Urinary bladder (tissue), 3 donors: ENCODE measurements at regions not wholly inside any gene's neighbourhood (a gene's known extent, or its start where the extent isn't known, plus 50 kb on each side); places are given as distances from the start of the nearest gene placed in this dataset.

Experiments used
- DNase-seq: peaks from one replicate; pipeline ENCODE4 v3.0.0-alpha.2; 2015; ENCODE audit errors: extremely low spot score
- H3K27ac ChIP-seq: one replicate; pipeline ENCODE4 v1.5.1; 2013; ENCODE audit warnings: low read depth, mild to moderate bottlenecking, moderate library complexity
- H3K36me3 ChIP-seq: one replicate; pipeline ENCODE4 v1.6.1; 2013; ENCODE audit warnings: mild to moderate bottlenecking, moderate library complexity; ENCODE audit not compliant: insufficient read depth
- H3K4me1 ChIP-seq: one replicate; pipeline ENCODE4 v1.6.1; 2013; ENCODE audit warnings: mild to moderate bottlenecking, moderate library complexity; ENCODE audit not compliant: insufficient read depth
- H3K4me3 ChIP-seq: one replicate; pipeline ENCODE4 v1.5.1; 2013; ENCODE audit warnings: low read depth, low read length
- WGBS: extraction: QIAGEN DNeasy Blood & Tissue Kit; methylation state at CpG from one replicate; pipeline ENCODE4 v1.1.7; 2013; 5-methylcytosine and 5-hydroxymethylcytosine counted together
- donor health status: healthy with polysubstance abuse.
- donor health status: healthy.

GRCh38 chr2:66929632-66930338 lies 467.3 kb upstream of the ETAA1 start:
- DNase-seq = peak; percentile 77
- Histone ChIP-seq H3K4me1 (peaks cover 1% of the 10 kb centered on the region), H3K4me3 (no peak overlapping the region), H3K36me3 (no peaks in the 10 kb centered on the region), H3K27ac (no peak overlapping the region)
- WGBS = 42% methylated on average over 8 of the region's 8 CpGs

GRCh38 chr2:66930339-66931220 lies 466.6 kb upstream of the ETAA1 start:
- Histone ChIP-seq H3K36me3 (no peaks in the 10 kb centered on the region), H3K4me3 (no peak overlapping the region), H3K27ac (no peak overlapping the region), H3K4me1 (peaks cover 1% of the 10 kb centered on the region)
- 75% methylated on average over 3 of the region's 3 CpGs for WGBS
- DNase-seq = peak; percentile 21

GRCh38 chr2:66938471-66938967 lies 458.6 kb upstream of the ETAA1 start:
- WGBS = 80% methylated on average over 1 of the region's 1 CpG
- Histone ChIP-seq H3K4me1 (no peaks in the 10 kb centered on the region), H3K4me3 (no peak overlapping the region), H3K36me3 (no peaks in the 10 kb centered on the region), H3K27ac (no peak overlapping the region)
- DNase-seq = no peak

GRCh38 chr2:66940080-66940479 lies 457.1 kb upstream of the ETAA1 start:
- WGBS = 86% methylated on average over 1 of the region's 1 CpG
- Histone ChIP-seq H3K27ac (no peak overlapping the region), H3K4me3 (no peak overlapping the region), H3K36me3 (no peaks in the 10 kb centered on the region), H3K4me1 (no peaks in the 10 kb centered on the region)
- DNase-seq = no peak

- WGBS = 61% methylated on average over 3 of the region's 3 CpGs
- no peak overlapping the region for H3K4me3 ChIP-seq
- H3K36me3 ChIP-seq = no peaks in the 10 kb centered on the region
- no peak overlapping the region for H3K27ac ChIP-seq
- DNase-seq = no peak
- no peaks in the 10 kb centered on the region for H3K4me1 ChIP-seq
Measured at GRCh38 chr2:66948234-66948633, 448.9 kb upstream of the ETAA1 start.

GRCh38 chr2:66957198-66957597 lies 439.9 kb upstream of the ETAA1 start:
- Histone ChIP-seq H3K27ac (no peak overlapping the region), H3K36me3 (no peaks in the 10 kb centered on the region), H3K4me3 (no peak overlapping the region), H3K4me1 (no peaks in the 10 kb centered on the region)
- WGBS = 83% methylated on average over 3 of the region's 3 CpGs
- DNase-seq = no peak

GRCh38 chr2:66957677-66958076 lies 439.5 kb upstream of the ETAA1 start:
- DNase-seq = no peak
- no peaks in the 10 kb centered on the region for H3K4me1 ChIP-seq
- no peaks in the 10 kb centered on the region for H3K36me3 ChIP-seq
- H3K27ac ChIP-seq = no peak overlapping the region
- WGBS = 78% methylated on average over 4 of the region's 4 CpGs
- H3K4me3 ChIP-seq = no peak overlapping the region

GRCh38 chr2:66960161-66960560 lies 437.0 kb upstream of the ETAA1 start:
- Histone ChIP-seq H3K27ac (no peak overlapping the region), H3K36me3 (no peaks in the 10 kb centered on the region), H3K4me1 (no peaks in the 10 kb centered on the region), H3K4me3 (no peak overlapping the region)
- no peak for DNase-seq
- 89% methylated on average over 7 of the region's 7 CpGs for WGBS

- no peak for DNase-seq
- 41% methylated on average over 3 of the region's 3 CpGs for WGBS
- no peaks in the 10 kb centered on the region for H3K4me1 ChIP-seq
- no peak overlapping the region for H3K27ac ChIP-seq
- H3K4me3 ChIP-seq = no peak overlapping the region
- H3K36me3 ChIP-seq = no peaks in the 10 kb centered on the region
Measured at GRCh38 chr2:66962716-66963115, 434.4 kb upstream of the ETAA1 start.

GRCh38 chr2:66966631-66967030 lies 430.5 kb upstream of the ETAA1 start:
- 64% methylated on average over 3 of the region's 3 CpGs for whole genome bisulfite sequencing
- H3K4me3 ChIP-seq = no peak overlapping the region
- H3K36me3 ChIP-seq = no peaks in the 10 kb centered on the region
- H3K27ac ChIP-seq = no peak overlapping the region
- DNase-seq = no peak
- H3K4me1 ChIP-seq = no peaks in the 10 kb centered on the region

- Histone ChIP-seq H3K4me1 (no peaks in the 10 kb centered on the region), H3K27ac (no peak overlapping the region), H3K36me3 (no peaks in the 10 kb centered on the region), H3K4me3 (no peak overlapping the region)
- DNase-seq = no peak
- 82% methylated on average over 3 of the region's 3 CpGs for WGBS
Measured at GRCh38 chr2:66968946-66969345, 428.2 kb upstream of the ETAA1 start.

GRCh38 chr2:66981074-66981473 lies 416.1 kb upstream of the ETAA1 start:
- H3K4me3 ChIP-seq = no peak overlapping the region
- no peaks in the 10 kb centered on the region for H3K4me1 ChIP-seq
- DNase-seq = no peak
- 81% methylated on average over 2 of the region's 2 CpGs for WGBS
- H3K27ac ChIP-seq = no peak overlapping the region
- no peaks in the 10 kb centered on the region for H3K36me3 ChIP-seq

- no peak overlapping the region for H3K4me3 ChIP-seq
- no peak for DNase-seq
- no peaks in the 10 kb centered on the region for H3K36me3 ChIP-seq
- no peaks in the 10 kb centered on the region for H3K4me1 ChIP-seq
- no peak overlapping the region for H3K27ac ChIP-seq
Measured at GRCh38 chr2:66982766-66983165, 414.4 kb upstream of the ETAA1 start.

- no peaks in the 10 kb centered on the region for H3K4me1 ChIP-seq
- no peak overlapping the region for H3K4me3 ChIP-seq
- H3K36me3 ChIP-seq = no peaks in the 10 kb centered on the region
- no peak overlapping the region for H3K27ac ChIP-seq
- no peak for DNase-seq
Measured at GRCh38 chr2:66984864-66985263, 412.3 kb upstream of the ETAA1 start.
